Ovary (tissue), 7 donors: ENCODE measurements at regions not wholly inside any gene's neighbourhood (a gene's known extent, or its start where the extent isn't known, plus 50 kb on each side); places are given as distances from the start of the nearest gene placed in this dataset.

Source experiments
- DNase-seq, 5 donors: peaks; one replicate each; pipeline ENCODE4 v3.0.0-alpha.2; 2019 to 2020
- H3K27ac ChIP-seq, 2 donors: fragments of 200-600 bp; one replicate each; pipeline versions ENCODE4 v1.5.1 to v1.8.0; 2019 to 2022
- H3K27me3 ChIP-seq: fragments of 200-600 bp; one replicate; pipeline ENCODE4 v1.8.0; 2022
- H3K36me3 ChIP-seq: fragments of 200-600 bp; sonication (generic); one replicate; pipeline ENCODE4 v1.5.1; 2019
- H3K4me1 ChIP-seq: one replicate; pipeline ENCODE4 v1.8.1; 2013; ENCODE audit warnings: mild to moderate bottlenecking, moderate library complexity; ENCODE audit not compliant: insufficient read depth
- H3K4me3 ChIP-seq: fragments of 200-600 bp; sonication (generic); one replicate; pipeline ENCODE4 v1.5.1; 2017
- H3K9me3 ChIP-seq, 2 donors: fragments of 200-600 bp in 1 of 2; sonication (generic) in 1 of 2; one replicate each; pipeline versions ENCODE4 v1.5.1 to v1.8.1; 2013 to 2019; ENCODE audit warnings: mild to moderate bottlenecking in 1 of 2, moderate library complexity in 1 of 2
- EP300 ChIP-seq: sonication (generic); formaldehyde crosslinking; IDR thresholded peaks from one replicate; pipeline ENCODE4 v1.6.1; 2017; ENCODE audit warnings: antibody characterized with exemption
- POLR2A ChIP-seq: fragments of 450-650 bp; IDR thresholded peaks from one replicate; pipeline ENCODE4 v1.6.1; 2017; ENCODE audit warnings: antibody characterized with exemption, mild to moderate bottlenecking, moderate library complexity
- WGBS, 3 donors: extraction: QIAGEN DNeasy Blood & Tissue Kit in 1 of 3; methylation state at CpG; one replicate each; pipeline versions ENCODE4 v1.1.5 to v1.1.7; 2013 to 2017; 5-methylcytosine and 5-hydroxymethylcytosine counted together
- intact Hi-C, 4 donors: fragments of 100-400 bp; cut with DNase I; formaldehyde crosslinking; loops; one replicate each; pipeline versions ENCODE4 v1.11.0 to v1.15.1; 2022 to 2023
- TF ChIP-seq, protein P1 (sequence below), 3 donors: fragments of 450-650 bp in 2 of 3; fragments of 200-600 bp in 1 of 3; IDR thresholded peaks; one replicate each; pipeline versions ENCODE4 v1.5.1 to v1.8.0; 2016 to 2022; ENCODE audit warnings: antibody characterized with exemption in 3 of 3, mild to moderate bottlenecking in 1 of 3
- donor health status: DM: no; HTN: no; CAD: no; lungs with moderate emphysema.
- donor health status: DM: no; HTN: no; CAD: no.
- donor health status: Bipolar disorder and iron deficiency.
- donor health status: DM: no; HTN: no; CAD: no.
- donor health status: DM: yes; HTN: yes; CAD: no.

DNA sequence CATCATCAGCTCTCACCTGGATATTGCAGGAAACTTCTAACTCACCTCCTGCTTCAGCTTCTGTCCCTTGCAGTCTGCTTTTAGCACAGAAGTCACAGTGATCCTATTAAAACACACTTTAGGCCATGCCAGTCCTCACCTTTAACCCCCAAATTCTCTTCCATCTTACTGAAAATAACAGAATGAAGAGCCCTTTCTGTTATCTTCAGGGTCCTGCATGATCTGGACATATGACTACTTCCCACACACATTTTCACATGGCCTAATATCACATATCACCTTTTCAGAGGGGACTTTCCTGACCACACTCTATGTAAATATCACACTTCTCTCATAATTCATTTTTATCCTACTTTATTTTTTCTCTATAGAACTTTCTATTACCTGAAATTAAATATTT, 550.6 kb upstream of the CLINT1 start:
- Histone ChIP-seq H3K4me1 (peaks cover 4% of the 10 kb centered on the region), H3K36me3 (no peaks in the 10 kb centered on the region), H3K9me3 (no peaks in the 10 kb centered on the region), H3K4me3 (no peak overlapping the region), H3K27me3 (no peaks in the 10 kb centered on the region), H3K27ac (no peak overlapping the region)
- intact Hi-C loops, result no loop called here
- no peak for TF ChIP-seq EP300
- TF ChIP-seq, protein P1, sequence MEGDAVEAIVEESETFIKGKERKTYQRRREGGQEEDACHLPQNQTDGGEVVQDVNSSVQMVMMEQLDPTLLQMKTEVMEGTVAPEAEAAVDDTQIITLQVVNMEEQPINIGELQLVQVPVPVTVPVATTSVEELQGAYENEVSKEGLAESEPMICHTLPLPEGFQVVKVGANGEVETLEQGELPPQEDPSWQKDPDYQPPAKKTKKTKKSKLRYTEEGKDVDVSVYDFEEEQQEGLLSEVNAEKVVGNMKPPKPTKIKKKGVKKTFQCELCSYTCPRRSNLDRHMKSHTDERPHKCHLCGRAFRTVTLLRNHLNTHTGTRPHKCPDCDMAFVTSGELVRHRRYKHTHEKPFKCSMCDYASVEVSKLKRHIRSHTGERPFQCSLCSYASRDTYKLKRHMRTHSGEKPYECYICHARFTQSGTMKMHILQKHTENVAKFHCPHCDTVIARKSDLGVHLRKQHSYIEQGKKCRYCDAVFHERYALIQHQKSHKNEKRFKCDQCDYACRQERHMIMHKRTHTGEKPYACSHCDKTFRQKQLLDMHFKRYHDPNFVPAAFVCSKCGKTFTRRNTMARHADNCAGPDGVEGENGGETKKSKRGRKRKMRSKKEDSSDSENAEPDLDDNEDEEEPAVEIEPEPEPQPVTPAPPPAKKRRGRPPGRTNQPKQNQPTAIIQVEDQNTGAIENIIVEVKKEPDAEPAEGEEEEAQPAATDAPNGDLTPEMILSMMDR (IDR thresholded peaks at IDR 0.05), result no peak
- TF ChIP-seq POLR2A, result no peak
- no peak for DNase-seq

DNA sequence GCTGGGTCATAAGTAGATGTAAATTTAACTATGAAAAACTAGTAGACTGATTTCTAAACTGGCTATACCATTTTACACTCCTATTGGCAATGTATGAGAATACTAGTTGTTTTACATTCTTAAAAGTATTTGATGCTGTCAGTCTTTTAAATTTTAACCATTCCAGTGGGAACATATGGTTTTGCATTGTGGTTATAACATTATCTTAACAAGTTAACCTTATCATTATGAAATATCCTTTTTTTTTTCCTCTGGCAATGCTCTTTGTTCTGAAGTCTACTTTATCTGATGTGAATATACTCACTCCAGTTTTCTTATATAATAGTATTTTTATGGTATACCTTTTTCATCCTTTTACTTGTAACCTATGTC, 548.9 kb upstream of the CLINT1 start:
- H3K4me1 ChIP-seq, result no peaks in the 10 kb centered on the region
- no peak overlapping the region for H3K27ac ChIP-seq
- H3K36me3 ChIP-seq, result no peaks in the 10 kb centered on the region
- no peak for TF ChIP-seq EP300
- TF ChIP-seq POLR2A, result no peak
- TF ChIP-seq, protein P1 (IDR thresholded peaks at IDR 0.05), result no peak
- no peaks in the 10 kb centered on the region for H3K27me3 ChIP-seq
- intact Hi-C loops, result no loop called here
- no peak for DNase-seq
- no peak overlapping the region for H3K4me3 ChIP-seq
- H3K9me3 ChIP-seq, result no peaks in the 10 kb centered on the region

DNA sequence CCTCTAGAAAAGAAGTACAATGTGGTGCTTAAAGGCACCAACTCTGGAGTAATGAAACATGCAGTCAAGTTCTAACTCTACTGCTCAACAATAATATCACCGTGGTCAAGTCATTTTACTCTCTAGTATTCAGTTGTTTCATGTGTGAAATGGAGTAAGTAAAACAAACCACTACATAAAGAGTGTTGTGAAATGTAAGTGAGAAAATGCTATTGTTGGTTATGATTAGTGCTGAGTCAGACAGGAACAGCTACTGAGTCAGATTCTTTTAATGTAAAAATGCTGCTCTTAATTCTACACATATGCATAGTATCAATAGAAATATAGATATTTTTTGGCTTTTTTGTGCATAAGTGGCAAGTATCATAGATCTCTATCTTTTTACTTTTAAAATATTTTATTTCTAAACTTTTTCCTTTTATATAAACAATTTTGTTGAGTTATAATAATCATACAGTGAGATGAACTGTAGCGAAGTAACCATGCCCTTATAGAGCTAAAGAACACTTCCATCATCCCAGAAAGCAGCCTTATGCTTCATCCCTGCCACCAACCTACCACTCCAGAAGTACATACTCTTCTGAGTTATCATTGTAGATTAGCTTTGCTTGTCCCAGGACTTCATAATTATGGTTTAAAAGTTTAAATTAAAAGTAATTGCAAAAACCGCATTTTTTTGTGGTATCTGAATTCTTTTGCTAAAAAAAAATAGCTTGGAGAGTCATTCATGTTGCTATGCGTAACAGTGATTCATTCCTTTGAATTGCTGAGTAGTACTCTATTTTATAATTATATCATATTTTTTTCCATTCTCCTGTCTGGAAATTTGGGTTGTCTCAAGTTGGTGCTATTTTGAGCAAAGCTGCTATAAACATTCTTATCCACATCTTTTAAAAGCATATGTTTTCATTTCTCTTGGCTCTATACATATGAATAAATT, 548.2 kb upstream of the CLINT1 start:
- H3K36me3 ChIP-seq, result no peaks in the 10 kb centered on the region
- no peak for DNase-seq
- no peaks in the 10 kb centered on the region for H3K4me1 ChIP-seq
- no peak overlapping the region for H3K4me3 ChIP-seq
- TF ChIP-seq EP300 (no peak), POLR2A (no peak)
- TF ChIP-seq, protein P1 (IDR thresholded peaks at IDR 0.05), result no peak
- no peaks in the 10 kb centered on the region for H3K9me3 ChIP-seq
- 44 to 65% (median 50%) methylated on average over 4 of the region's 4 CpGs for WGBS, 3 donors
- no peak overlapping the region for H3K27ac ChIP-seq
- intact Hi-C loops, result no loop called here
- no peaks in the 10 kb centered on the region for H3K27me3 ChIP-seq

DNA sequence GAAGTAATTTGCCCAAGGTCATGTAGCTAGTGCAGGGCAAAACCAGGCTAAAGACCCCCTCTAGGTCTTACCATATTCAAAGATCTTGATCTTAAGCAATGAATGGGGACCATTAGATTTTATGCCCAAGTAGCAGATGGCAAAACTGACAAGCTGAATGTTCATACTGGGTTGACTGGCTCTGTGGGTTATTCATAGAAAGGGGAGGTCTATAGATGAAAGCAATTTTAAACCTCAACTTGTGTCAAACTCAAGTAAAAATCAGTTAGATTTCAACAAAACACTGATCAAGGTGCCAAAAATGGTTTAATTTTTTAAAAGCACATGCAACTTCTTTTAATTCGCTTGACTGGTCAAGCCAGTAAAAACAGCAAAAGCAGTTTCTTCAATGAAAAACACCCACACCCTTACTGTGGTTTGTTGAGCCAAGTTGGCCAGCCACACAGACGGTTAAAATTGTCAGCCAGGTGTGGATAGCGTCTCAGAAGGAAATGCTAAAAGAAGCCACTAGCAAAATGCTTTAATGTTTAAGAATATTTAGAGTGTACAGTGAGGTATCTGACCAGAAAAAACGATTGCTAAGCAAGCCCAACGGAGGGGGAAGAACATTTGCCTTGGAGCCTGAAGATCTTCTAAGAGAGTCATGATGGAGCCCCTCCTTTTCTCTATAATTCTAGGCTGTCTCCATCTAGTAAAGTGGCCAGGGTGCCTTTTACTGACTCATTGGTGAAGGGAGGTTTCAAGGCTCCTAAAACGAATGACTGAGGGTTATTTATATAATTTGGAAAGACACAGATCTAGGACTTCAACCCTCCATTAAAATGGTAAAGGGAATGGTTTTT, 539.6 kb upstream of the CLINT1 start:
- intact Hi-C loops, result no loop called here
- Histone ChIP-seq H3K36me3 (no peaks in the 10 kb centered on the region), H3K4me3 (no peak overlapping the region), H3K27me3 (no peaks in the 10 kb centered on the region), H3K4me1 (no peaks in the 10 kb centered on the region), H3K27ac (no peak overlapping the region), H3K9me3 (no peaks in the 10 kb centered on the region)
- TF ChIP-seq, protein P1 (IDR thresholded peaks at IDR 0.05), result no peak
- TF ChIP-seq EP300, result no peak
- TF ChIP-seq POLR2A, result no peak
- 62 to 72% (median 65%) methylated on average over 6 of the region's 6 CpGs for WGBS, 3 donors
- no peak for DNase-seq
